TTC549 (cell line): ENCODE measurements at regions not wholly inside any gene's neighbourhood (a gene's known extent, or its start where the extent isn't known, plus 50 kb on each side); places are given as distances from the start of the nearest gene placed in this dataset.

Experiments used
- FAIRE-seq: peaks from 2 replicates; lab custom pipeline; 2012; peaks lifted over from hg19 to GRCh38; lab: Jason Lieb, UNC

GRCh38 chr16:85258166-85258565 is 145.9 kb upstream of the CIBAR2 start:
- FAIRE-seq: no peak

- FAIRE-seq: no peak
These were observed 146.4 kb upstream of the CIBAR2 start for GRCh38 chr16:85258629-85259028.

- FAIRE-seq: no peak
These were observed 147.0 kb upstream of the CIBAR2 start for GRCh38 chr16:85259115-85259831.

GRCh38 chr16:85259832-85260167 is 147.5 kb upstream of the CIBAR2 start:
- no peak for FAIRE-seq

GRCh38 chr16:85261204-85261603 is 148.9 kb upstream of the CIBAR2 start:
- FAIRE-seq: no peak

GRCh38 chr16:85261657-85262557 is 149.6 kb upstream of the CIBAR2 start:
- no peak for FAIRE-seq

- FAIRE-seq: no peak
These were observed 150.4 kb upstream of the CIBAR2 start for GRCh38 chr16:85262558-85263238.

- FAIRE-seq: no peak
These were observed 150.9 kb upstream of the CIBAR2 start for GRCh38 chr16:85263239-85263585.

GRCh38 chr16:85264752-85265151 is 152.5 kb upstream of the CIBAR2 start:
- no peak for FAIRE-seq

GRCh38 chr16:85265161-85265784 is 153.0 kb upstream of the CIBAR2 start:
- FAIRE-seq: no peak

GRCh38 chr16:85265810-85266209 is 153.5 kb upstream of the CIBAR2 start:
- no peak for FAIRE-seq

- FAIRE-seq: no peak
These were observed 154.6 kb upstream of the CIBAR2 start for GRCh38 chr16:85266857-85267256.

GRCh38 chr16:85267414-85267945 is 155.2 kb upstream of the CIBAR2 start:
- FAIRE-seq: no peak

GRCh38 chr16:85269165-85269564 is 156.9 kb upstream of the CIBAR2 start:
- FAIRE-seq: no peak

- FAIRE-seq: no peak
These were observed 158.1 kb upstream of the CIBAR2 start for GRCh38 chr16:85270374-85270773.

- no peak for FAIRE-seq
These were observed 158.9 kb upstream of the CIBAR2 start for GRCh38 chr16:85271198-85271597.

- FAIRE-seq: no peak
These were observed 161.0 kb upstream of the CIBAR2 start for GRCh38 chr16:85273293-85273692.

GRCh38 chr16:85274501-85274900 is 162.2 kb upstream of the CIBAR2 start:
- no peak for FAIRE-seq

GRCh38 chr16:85274924-85275323 is 162.7 kb upstream of the CIBAR2 start:
- FAIRE-seq: no peak

- no peak for FAIRE-seq
These were observed 163.4 kb upstream of the CIBAR2 start for GRCh38 chr16:85275533-85276249.

GRCh38 chr16:85276258-85276657 is 164.0 kb upstream of the CIBAR2 start:
- FAIRE-seq: no peak

GRCh38 chr16:85276721-85277120 is 164.4 kb upstream of the CIBAR2 start:
- no peak for FAIRE-seq
